VCaP (cell line): ENCODE measurements at regions not wholly inside any gene's neighbourhood (a gene's known extent, or its start where the extent isn't known, plus 50 kb on each side); places are given as distances from the start of the nearest gene placed in this dataset.

Experiments used
- H3K27ac ChIP-seq: fragments of 450-650 bp; 2 replicates; pipeline ENCODE4 v1.5.1; 2017
- TF ChIP-seq, protein P1 (sequence below): fragments of 450-650 bp; conservative IDR thresholded peaks from 2 replicates; pipeline ENCODE4 v1.5.1; 2017; ENCODE audit warnings: mild to moderate bottlenecking, moderate library complexity

DNA sequence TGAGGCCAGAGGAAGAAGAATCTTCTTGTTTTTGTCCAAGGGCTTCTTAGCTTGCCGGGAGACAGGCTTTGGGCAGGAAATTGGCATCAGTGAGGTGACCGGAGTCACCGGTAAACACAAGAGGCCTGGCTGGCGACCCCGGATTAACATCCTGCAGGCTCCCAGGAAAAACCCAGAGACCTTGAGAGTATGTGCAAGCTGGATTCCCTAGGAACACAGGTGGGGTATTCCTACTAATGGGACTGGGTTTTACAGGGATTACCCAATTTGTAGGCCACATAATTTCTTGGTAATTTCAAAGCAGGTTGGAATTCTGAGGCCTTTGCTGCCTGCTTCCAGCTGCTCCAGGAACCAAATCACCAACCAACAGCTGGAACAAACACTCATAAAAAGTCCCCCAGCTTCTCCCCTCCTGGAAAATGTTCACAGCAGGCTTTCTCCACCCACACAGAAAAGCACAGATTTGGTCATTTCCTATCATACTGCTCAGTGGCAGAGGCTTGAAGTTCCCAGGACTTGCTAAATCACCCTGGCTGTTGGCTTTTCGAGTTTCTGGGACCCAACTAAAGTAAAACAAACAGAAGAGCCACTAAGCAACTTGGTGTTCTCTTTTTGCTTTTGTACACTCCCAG is 258.8 kb downstream of the IRF8 start:
- H3K27ac ChIP-seq = no peak overlapping the region
- TF ChIP-seq, protein P1, sequence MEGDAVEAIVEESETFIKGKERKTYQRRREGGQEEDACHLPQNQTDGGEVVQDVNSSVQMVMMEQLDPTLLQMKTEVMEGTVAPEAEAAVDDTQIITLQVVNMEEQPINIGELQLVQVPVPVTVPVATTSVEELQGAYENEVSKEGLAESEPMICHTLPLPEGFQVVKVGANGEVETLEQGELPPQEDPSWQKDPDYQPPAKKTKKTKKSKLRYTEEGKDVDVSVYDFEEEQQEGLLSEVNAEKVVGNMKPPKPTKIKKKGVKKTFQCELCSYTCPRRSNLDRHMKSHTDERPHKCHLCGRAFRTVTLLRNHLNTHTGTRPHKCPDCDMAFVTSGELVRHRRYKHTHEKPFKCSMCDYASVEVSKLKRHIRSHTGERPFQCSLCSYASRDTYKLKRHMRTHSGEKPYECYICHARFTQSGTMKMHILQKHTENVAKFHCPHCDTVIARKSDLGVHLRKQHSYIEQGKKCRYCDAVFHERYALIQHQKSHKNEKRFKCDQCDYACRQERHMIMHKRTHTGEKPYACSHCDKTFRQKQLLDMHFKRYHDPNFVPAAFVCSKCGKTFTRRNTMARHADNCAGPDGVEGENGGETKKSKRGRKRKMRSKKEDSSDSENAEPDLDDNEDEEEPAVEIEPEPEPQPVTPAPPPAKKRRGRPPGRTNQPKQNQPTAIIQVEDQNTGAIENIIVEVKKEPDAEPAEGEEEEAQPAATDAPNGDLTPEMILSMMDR = no peak

DNA sequence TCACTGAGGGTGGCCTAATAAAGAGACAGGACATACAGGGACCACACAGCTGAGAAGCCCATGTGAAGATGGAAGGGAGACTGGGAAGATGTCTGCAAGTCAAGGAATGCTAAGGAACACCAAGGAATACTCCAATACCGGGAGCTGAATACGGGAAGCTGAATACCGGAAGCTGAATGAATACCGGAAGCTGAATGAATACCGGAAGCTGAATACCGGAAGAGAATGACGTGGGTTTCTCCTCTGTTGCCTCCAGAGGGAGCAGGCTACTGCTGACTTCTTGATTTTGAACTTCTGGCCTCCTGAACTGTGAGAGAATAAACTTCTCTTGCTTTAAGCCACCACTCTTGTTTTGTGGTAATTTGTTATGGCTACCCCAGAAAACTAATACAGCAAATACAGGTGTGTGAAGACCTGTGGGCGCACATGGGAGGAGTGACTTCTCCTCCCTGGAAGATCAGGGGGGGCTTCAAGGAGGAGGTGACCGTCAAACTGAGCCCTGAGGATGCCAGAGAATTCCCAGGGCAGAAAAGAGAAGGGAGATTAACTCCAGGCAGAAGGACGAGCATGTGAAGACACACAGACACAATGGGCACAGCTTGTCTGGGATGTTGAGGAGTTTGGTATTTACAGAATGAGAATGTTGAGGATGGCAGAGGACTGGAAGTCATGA is 259.9 kb downstream of the IRF8 start:
- TF ChIP-seq, protein P1 = no peak
- no peak overlapping the region for H3K27ac ChIP-seq

DNA sequence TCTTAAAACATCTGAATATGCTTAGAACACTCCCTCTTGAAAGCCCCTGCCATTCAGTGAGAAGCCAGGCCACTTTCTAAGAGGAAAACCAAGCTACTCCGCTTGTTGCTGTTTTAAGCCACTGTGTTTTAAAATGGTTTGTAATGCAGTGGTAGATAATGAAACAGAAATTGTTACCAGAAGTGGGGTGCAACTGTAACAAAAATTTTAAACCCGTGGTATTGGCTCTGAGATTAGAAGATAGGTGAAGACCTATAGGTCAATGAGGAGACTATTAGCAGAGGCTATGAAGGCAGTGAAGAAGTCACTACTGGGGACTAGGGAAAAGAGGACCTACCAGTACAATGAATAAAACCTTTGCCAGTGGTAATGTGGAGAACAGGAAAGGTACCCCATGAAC is 266.5 kb downstream of the IRF8 start:
- TF ChIP-seq, protein P1 = no peak
- H3K27ac ChIP-seq = no peak overlapping the region

DNA sequence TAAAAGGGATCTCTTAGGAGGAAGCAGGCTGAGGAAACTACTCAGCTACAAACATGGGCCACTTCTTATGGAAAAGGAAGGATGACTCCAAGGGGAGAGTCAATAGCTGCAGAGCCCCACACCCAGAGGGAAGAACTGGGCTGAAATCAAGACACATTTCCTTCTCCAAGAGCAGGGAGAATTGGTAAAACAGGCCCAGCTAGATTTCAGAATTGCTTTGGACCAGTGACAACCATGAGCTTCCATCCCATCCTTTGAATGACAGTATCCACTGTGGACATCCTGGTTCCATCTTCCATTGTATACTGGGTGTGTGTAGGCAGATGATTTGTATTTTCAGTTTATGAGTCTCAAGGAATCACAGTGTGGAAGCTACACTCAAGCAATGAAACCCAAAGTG is 267.5 kb downstream of the IRF8 start:
- TF ChIP-seq, protein P1 = no peak
- no peak overlapping the region for H3K27ac ChIP-seq

GRCh38 chr16:86167061-86167460 is 268.1 kb downstream of the IRF8 start:
- TF ChIP-seq, protein P1 = no peak
- no peak overlapping the region for H3K27ac ChIP-seq

GRCh38 chr16:86170720-86171119 is 271.8 kb downstream of the IRF8 start:
- TF ChIP-seq, protein P1 = no peak
- H3K27ac ChIP-seq = no peak overlapping the region

GRCh38 chr16:86171329-86171728 is 272.4 kb downstream of the IRF8 start:
- TF ChIP-seq, protein P1 = no peak
- H3K27ac ChIP-seq = no peak overlapping the region
